ENCODE measurements at regions not wholly inside any gene's neighbourhood (a gene's known extent, or its start where the extent isn't known, plus 50 kb on each side); places are given as distances from the start of the nearest gene placed in this dataset.

GRCh38 chr20:60476045-60476444, 517.8 kb downstream of the CDH26 start:
- in situ Hi-C loops (cut with HindIII; ENCODE audit: low pct_ligation_motif_present, low sequenced_read_pairs): no loop called here
- Histone ChIP-seq H3K27ac (no peak overlapping the region), H3K36me3 (replicated peaks) (no peaks in the 10 kb centered on the region), H3K4me3 (ENCODE audit: low read depth, low read length) (no peak overlapping the region), H3K27me3 (replicated peaks) (no peaks in the 10 kb centered on the region)
- no peak for DNase-seq
- TF ChIP-seq, protein P1, sequence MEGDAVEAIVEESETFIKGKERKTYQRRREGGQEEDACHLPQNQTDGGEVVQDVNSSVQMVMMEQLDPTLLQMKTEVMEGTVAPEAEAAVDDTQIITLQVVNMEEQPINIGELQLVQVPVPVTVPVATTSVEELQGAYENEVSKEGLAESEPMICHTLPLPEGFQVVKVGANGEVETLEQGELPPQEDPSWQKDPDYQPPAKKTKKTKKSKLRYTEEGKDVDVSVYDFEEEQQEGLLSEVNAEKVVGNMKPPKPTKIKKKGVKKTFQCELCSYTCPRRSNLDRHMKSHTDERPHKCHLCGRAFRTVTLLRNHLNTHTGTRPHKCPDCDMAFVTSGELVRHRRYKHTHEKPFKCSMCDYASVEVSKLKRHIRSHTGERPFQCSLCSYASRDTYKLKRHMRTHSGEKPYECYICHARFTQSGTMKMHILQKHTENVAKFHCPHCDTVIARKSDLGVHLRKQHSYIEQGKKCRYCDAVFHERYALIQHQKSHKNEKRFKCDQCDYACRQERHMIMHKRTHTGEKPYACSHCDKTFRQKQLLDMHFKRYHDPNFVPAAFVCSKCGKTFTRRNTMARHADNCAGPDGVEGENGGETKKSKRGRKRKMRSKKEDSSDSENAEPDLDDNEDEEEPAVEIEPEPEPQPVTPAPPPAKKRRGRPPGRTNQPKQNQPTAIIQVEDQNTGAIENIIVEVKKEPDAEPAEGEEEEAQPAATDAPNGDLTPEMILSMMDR (IDR thresholded peaks at IDR 0.05; ENCODE audit: low read depth, low read length, missing control alignments): no peak

GRCh38 chr20:60477958-60478357, 519.7 kb downstream of the CDH26 start:
- TF ChIP-seq, protein P1 (IDR thresholded peaks at IDR 0.05; ENCODE audit: low read depth, low read length, missing control alignments): no peak
- Histone ChIP-seq H3K4me3 (ENCODE audit: low read depth, low read length) (no peak overlapping the region), H3K27ac (no peak overlapping the region), H3K27me3 (replicated peaks) (no peaks in the 10 kb centered on the region), H3K36me3 (replicated peaks) (no peaks in the 10 kb centered on the region)
- DNase-seq: no peak
- in situ Hi-C loops (cut with HindIII; ENCODE audit: low pct_ligation_motif_present, low sequenced_read_pairs): no loop called here

- no peaks in the 10 kb centered on the region for H3K27me3 ChIP-seq (replicated peaks)
- TF ChIP-seq, protein P1 (IDR thresholded peaks at IDR 0.05; ENCODE audit: low read depth, low read length, missing control alignments): no peak
- no peak overlapping the region for H3K4me3 ChIP-seq (ENCODE audit: low read depth, low read length)
- no peak for DNase-seq
- no peak overlapping the region for H3K27ac ChIP-seq
- no peaks in the 10 kb centered on the region for H3K36me3 ChIP-seq (replicated peaks)
- in situ Hi-C loops (cut with HindIII; ENCODE audit: low pct_ligation_motif_present, low sequenced_read_pairs): no loop called here
These were observed 520.3 kb downstream of the CDH26 start for GRCh38 chr20:60478533-60478932.

- TF ChIP-seq, protein P1 (IDR thresholded peaks at IDR 0.05; ENCODE audit: low read depth, low read length, missing control alignments): no peak
- Histone ChIP-seq H3K4me3 (ENCODE audit: low read depth, low read length) (no peak overlapping the region), H3K27me3 (replicated peaks) (no peaks in the 10 kb centered on the region), H3K36me3 (replicated peaks) (no peaks in the 10 kb centered on the region), H3K27ac (no peak overlapping the region)
- DNase-seq: no peak
- in situ Hi-C loops (cut with HindIII; ENCODE audit: low pct_ligation_motif_present, low sequenced_read_pairs): no loop called here
These were observed 522.9 kb downstream of the CDH26 start for GRCh38 chr20:60480950-60481742.

- no peak for DNase-seq
- Histone ChIP-seq H3K27ac (no peak overlapping the region), H3K36me3 (replicated peaks) (no peaks in the 10 kb centered on the region), H3K27me3 (replicated peaks) (no peaks in the 10 kb centered on the region), H3K4me3 (ENCODE audit: low read depth, low read length) (no peak overlapping the region)
- TF ChIP-seq, protein P1 (IDR thresholded peaks at IDR 0.05; ENCODE audit: low read depth, low read length, missing control alignments): no peak
- in situ Hi-C loops (cut with HindIII; ENCODE audit: low pct_ligation_motif_present, low sequenced_read_pairs): no loop called here
These were observed 523.5 kb downstream of the CDH26 start for GRCh38 chr20:60481743-60482133.
